ENCODE measurements at regions not wholly inside any gene's neighbourhood (a gene's known extent, or its start where the extent isn't known, plus 50 kb on each side); places are given as distances from the start of the nearest gene placed in this dataset.
A peak's percentile ranks its signal among the peaks of the same experiment; 100 is the strongest.
"Not testable (repeated sequence)": the region's sequence is repeated elsewhere in the genome, so short reads cannot be mapped to it uniquely, and the experiment has no call there.

GRCh38 chr11:116698080-116698479 lies 74.7 kb downstream of the BUD13 start:
- no peak for DNase-seq (ENCODE audit: low spot score)

- DNase-seq (ENCODE audit: low spot score): no peak
These were observed 75.1 kb downstream of the BUD13 start for GRCh38 chr11:116697639-116698038.

GRCh38 chr11:116697011-116697410 lies 75.8 kb downstream of the BUD13 start:
- no peak for DNase-seq (ENCODE audit: low spot score)

GRCh38 chr11:116696381-116696941 lies 76.3 kb downstream of the BUD13 start:
- DNase-seq (ENCODE audit: low spot score): peak; percentile 5

- DNase-seq (ENCODE audit: low spot score): no peak
These were observed 77.0 kb downstream of the BUD13 start for GRCh38 chr11:116695657-116696254.

- DNase-seq (ENCODE audit: low spot score): no peak
These were observed 77.8 kb downstream of the BUD13 start for GRCh38 chr11:116694815-116695590.

- no peak for DNase-seq (ENCODE audit: low spot score)
These were observed 78.5 kb downstream of the BUD13 start for GRCh38 chr11:116694349-116694725.

GRCh38 chr11:116693593-116694348 lies 79.0 kb downstream of the BUD13 start:
- no peak for DNase-seq (ENCODE audit: low spot score)

GRCh38 chr11:116693102-116693570 lies 79.7 kb downstream of the BUD13 start:
- DNase-seq (ENCODE audit: low spot score): no peak

GRCh38 chr11:116692318-116693101 lies 80.3 kb downstream of the BUD13 start:
- no peak for DNase-seq (ENCODE audit: low spot score)

- peak; percentile 6 for DNase-seq (ENCODE audit: low spot score)
These were observed 81.0 kb downstream of the BUD13 start for GRCh38 chr11:116691771-116692177.

GRCh38 chr11:116690611-116691010 lies 82.2 kb downstream of the BUD13 start:
- DNase-seq (ENCODE audit: low spot score): no peak

- DNase-seq (ENCODE audit: low spot score): no peak
These were observed 83.2 kb downstream of the BUD13 start for GRCh38 chr11:116689413-116690127.

GRCh38 chr11:116688202-116688540 lies 84.6 kb downstream of the BUD13 start:
- DNase-seq (ENCODE audit: low spot score): no peak

- no peak for DNase-seq (ENCODE audit: low spot score)
These were observed 85.2 kb downstream of the BUD13 start for GRCh38 chr11:116687458-116688201.

GRCh38 chr11:116686866-116687265 lies 85.9 kb downstream of the BUD13 start:
- no peak for DNase-seq (ENCODE audit: low spot score)

GRCh38 chr11:116683982-116684381 lies 88.8 kb downstream of the BUD13 start:
- no peak for DNase-seq (ENCODE audit: low spot score)

GRCh38 chr11:116680349-116681125 lies 92.2 kb downstream of the BUD13 start:
- no peak for DNase-seq (ENCODE audit: low spot score)

- no peak for DNase-seq (ENCODE audit: low spot score)
These were observed 93.9 kb downstream of the BUD13 start for GRCh38 chr11:116678887-116679286.

- DNase-seq (ENCODE audit: low spot score): not testable (repeated sequence)
These were observed 105.5 kb downstream of the BUD13 start for GRCh38 chr11:116667318-116667717.

All from kidney capillary endothelial cell (primary cell).